Ramos (cell line): ENCODE measurements at regions not wholly inside any gene's neighbourhood (a gene's known extent, or its start where the extent isn't known, plus 50 kb on each side); places are given as distances from the start of the nearest gene placed in this dataset.

Source experiments
- in situ Hi-C: fragments of 300-500 bp; cut with MboI; formaldehyde crosslinking; loops from one replicate; pipeline ENCODE4 v1.14.3; 2022; ENCODE audit warnings: low sequenced_read_pairs; ENCODE audit not compliant: unreplicated experiment

DNA sequence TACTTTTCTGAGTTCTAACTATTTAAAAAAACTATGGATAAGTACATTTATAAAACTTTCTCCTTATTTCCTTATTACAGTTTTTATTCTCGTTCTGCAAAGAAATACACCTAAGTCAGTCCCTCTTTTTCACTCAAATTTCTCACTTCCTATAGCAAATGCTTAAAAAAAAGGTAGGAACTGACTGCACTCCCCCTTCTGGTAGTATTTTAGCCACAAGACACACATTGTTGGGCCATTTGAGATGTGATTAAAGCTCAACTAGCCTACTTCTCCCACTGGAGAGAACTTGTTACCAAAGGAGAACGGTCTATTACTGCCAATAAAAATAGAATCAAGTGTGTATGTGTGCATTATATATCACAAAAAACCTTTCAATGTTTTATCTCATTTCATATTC is 521.9 kb upstream of the PRMT6 start:
- in situ Hi-C loops = no loop called here

DNA sequence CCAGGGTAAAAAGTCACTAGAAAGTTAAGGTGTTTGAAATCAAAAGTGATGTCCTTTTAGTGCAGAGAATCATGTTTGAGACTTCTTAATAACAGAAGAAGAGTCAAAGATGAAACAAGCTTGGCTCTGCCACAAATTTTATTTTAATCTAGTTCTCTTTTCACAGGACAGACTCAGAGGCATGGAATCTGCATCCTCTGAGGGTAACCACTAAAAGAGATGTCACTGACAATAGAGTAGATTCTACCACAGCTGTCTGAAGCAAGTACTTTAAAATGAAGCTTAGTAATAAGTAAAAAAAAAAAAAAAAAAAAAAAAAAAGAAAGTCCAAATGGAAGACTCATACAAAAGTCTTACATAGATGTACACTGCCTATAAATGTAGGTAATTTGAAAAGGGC is 519.7 kb upstream of the PRMT6 start:
- in situ Hi-C loops = no loop called here

DNA sequence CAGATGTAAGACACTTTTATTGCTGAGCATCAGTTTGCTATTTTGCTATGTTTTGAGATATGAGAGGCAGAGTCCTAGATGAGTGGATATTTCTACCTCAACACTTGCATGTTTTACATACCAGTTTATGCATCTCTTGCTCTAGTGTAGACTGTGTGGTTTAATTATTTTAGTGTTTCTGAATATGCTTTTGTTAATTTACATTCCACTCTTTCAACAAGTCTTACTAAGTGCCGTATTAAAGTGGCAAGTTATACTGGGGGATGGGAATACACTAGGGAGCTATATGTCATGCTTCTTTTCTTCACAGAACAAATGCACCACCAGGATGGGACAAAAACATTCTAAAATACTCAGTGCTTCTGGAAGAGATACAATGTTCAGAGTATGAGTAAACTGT is 507.7 kb upstream of the PRMT6 start:
- in situ Hi-C loops = no loop called here

DNA sequence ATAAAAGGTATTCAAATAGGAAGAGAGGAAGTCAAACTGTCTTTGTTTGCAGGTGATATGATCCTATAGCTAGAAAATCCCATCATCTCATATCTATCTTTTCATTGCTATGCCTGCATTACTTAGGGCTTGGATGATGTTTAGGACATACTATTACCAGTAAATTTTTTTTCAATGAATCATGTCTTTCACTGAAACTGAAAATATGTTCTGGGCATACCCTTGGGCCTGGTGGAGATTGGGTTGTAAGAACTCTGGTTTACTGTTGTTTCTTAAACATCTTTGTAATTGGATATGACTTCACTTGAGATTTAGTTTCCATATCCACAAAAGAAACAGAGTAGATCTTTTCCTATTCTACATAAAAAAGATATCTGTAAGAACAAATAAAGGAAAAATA is 502.2 kb upstream of the PRMT6 start:
- in situ Hi-C loops = no loop called here

DNA sequence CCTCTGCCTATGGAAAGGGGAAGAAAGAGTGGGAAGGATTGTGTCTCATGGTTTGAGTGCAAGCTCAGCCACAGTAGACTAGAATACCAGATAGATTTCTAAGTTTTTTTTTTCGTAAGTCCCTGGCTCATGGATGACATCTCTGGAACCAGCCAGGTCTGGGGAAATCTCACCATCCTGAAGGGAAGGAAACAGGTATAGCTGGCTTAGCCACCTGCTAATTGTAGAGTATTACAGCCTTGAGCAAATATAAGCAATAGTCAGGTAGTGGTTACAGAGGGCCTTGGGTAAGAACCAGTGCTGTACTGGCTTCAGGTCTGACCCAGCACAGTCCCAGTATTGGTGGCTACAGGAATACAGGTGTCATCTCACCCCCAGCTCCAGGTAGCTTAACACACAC is 500.9 kb upstream of the PRMT6 start:
- in situ Hi-C loops = no loop called here

DNA sequence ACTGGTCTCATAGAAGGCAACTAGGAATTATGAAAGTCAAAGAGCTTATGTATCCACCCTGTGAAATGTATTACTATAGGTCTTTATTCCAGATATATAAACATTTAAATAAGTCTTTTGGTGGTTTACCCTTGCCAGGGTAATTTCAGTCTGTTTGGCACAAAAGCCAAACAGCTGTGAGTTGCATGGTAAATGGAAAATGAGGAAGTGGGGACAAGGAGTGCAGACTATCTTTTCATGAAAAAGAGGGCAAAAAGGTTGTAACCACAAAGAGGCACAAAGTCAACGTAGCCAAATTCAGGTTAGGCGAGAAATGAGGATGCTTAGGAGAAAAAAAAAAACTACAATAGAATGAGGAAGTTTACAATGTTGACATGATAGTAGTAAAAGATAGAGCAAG is 492.3 kb upstream of the PRMT6 start:
- in situ Hi-C loops = no loop called here

DNA sequence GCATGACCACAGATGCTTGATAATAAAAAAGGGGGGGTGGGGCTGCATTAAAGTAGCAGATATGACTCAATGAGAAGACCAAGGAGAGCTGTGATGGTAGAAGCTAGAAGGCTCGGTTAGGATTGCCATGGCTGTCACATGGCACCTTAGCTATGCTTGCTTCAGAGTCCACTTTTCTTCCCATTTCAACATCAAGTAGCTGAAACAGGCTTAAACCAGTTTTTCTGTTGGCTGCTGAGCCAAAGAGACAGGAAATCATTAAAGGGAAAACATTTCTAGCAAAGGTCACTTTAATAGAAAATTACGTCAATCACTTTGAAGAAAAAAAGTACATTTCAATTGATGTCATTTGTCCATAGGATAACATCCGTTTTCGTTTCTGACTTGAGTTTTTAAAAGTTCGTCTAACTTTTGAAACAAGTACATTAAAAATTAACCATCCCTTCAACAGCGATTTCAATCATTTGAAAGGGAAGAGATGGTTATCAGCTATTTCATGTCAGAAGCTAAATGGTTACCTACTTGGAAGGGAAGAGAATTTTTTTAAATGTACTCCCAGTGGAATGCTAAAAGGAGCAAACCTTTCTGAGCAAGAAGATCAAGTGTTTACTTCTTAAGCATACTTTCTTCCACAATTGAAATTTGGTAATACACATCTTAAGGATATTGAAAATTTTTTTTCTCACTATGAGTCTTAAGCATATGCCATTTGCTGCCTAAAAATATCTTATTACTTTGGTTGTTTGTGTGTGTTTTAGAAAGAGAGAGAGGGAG is 488.1 kb upstream of the PRMT6 start:
- in situ Hi-C loops = no loop called here

DNA sequence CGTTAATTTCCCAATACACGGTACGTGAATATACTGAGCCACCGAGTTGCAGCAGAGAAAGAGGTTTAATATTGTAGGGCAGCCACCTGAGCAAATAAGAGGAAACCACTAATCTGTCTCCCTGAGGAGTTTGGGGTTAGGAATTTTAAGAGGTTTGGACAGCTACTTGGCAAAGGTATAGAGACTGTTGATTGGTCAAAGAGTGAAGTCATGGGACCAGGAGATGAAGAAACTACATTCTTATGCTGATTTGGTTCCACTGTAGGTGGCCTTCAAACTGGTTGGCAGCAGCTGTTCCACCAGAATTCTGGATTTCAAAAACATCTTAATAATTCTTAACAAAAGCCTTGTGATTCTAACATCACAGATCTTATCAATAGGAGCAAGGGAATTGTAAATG is 485.4 kb upstream of the PRMT6 start:
- in situ Hi-C loops = no loop called here

DNA sequence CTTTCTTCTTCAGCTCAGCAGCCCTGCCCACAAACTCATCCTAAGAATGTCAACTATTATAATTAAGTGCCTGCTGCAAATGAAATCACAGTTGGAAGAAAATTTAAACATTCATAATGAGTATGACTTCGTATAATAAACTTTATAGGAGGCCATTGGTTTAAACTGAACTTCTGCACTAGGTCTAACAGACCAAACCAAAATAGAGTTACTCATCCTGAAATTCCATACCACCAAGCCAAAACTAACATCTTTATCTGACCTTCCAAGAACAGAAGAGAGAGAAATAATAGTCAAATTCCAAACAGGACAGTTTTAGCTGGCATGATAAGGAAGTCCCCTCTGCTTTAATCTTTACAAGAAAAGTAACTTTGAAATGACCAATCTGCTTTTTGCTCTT is 472.4 kb upstream of the PRMT6 start:
- in situ Hi-C loops = no loop called here

DNA sequence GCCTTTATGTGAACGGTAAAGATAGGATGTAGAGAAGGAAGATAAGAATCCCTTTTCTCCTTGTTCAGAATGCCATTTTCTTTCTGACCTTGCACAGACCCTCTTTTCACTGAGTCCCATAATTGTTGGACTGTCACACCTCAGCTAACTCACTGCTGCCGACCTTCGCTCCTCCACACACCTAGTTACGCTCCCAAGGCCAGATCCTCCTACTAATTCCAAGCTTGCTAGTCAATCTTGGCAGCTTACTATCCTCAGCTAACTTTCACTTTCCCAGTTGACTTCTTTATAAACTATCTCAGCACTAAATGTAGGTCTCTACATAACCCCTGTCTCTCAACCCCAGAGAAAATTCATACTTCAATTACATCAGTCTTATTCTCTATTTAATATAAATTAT is 471.8 kb upstream of the PRMT6 start:
- in situ Hi-C loops = no loop called here

DNA sequence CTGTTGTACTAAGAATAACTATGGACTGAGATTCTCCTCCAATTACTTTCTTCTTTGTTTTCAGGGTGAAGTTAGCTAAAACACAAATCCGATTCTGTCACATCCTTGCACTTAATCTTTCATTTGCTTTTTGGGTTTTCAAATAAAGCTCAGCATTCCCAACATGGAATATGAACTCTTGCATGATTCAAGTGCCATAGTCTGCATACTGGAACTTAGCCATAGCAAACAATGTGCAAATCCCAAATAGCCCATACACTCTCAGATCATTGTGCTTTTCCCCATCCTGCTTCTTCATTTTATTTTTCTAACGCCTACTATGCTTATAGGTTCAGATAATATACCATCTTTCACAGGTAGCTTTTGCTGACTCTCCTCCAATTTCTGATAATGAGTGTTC is 455.8 kb upstream of the PRMT6 start:
- in situ Hi-C loops = no loop called here

DNA sequence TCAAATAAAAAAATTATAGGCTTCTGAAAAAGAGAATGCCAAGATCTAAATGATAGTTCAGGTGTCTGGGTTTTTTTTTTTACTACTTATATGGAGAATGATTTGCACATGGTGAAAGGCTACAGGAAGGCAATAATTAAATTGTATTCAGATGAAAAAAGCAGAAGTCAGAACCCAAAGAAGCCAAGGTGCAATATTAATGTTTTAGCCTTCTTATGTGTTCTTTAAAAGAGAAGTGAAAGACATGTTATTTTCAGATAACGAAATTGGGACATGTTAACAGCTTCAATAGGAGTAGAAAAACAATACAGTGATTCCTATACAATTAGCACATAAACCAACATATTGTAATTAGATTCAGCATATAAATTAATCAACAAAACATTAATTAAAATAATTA is 452.9 kb upstream of the PRMT6 start:
- in situ Hi-C loops = no loop called here

DNA sequence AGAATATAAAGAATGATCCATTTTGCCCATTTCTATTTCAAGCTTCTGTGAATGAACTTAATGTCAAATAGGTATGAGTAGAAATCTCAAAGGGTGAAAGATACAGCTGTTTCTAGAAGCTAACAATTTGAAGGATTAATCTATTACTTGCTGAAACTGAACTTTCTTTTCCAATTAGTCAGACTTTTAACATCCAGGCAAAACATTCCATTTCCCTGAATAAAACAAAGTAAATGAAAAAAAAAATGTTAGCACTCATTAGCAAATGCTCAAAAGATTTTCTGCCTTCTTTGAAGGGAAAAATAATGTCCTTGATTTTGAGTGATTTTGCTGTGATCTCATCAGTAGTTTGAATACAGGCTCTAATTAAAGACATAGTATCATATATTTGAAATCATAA is 447.6 kb upstream of the PRMT6 start:
- in situ Hi-C loops = no loop called here

DNA sequence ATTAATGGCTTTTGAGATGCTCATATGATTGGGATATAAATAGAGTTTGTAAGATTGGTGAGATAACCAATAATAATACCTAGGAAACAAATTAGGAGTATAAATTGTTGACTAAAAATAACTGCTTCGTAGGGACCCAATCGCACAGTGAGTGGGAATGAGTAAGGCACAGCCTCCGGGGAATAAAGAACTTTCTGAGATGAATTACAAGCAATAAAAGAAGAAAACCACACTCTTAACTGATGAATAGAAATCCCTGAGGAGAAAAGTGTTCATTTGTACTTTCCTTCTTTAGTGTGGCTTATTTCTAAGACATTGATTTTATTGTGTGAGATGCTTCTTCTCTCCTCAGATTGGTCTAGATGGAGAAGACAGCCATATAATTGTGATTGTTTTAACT is 443.4 kb upstream of the PRMT6 start:
- in situ Hi-C loops = no loop called here

DNA sequence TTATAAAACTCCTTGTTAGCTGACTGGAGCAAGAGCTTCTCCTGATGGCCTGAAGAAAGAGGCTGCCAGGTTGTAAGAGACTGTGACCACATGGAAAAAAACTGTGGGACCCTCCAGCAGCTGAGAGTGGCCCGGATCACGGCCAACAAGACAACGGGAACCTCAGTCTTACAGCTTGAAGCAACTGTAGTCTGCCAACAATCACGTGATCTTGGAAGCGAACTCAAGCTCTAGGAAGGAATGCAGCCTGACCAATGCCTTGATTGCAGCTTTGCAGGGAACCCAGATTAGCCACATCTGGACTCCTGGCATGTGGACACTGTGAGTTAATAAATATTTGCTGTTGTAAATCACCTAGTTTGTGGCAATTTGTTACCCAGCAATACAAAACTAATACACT is 442.6 kb upstream of the PRMT6 start:
- in situ Hi-C loops = no loop called here

DNA sequence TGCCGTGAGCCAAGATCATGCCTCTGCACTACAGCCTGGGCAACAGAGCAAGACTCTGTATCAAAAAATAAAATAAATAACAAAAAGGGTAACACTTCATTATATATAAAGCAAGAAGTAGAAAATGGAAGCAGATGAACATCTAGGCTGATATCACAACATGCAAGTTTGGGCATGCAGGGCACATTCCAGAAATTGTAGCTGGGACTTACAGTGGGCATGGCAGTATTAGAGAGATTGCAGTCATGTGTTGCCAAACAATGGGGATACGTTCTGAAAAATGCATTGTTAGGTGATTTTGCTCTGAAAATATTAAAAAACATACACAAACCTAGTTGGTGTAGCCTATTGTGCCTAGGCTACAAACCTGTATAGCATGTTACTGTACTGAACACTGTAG is 441.0 kb upstream of the PRMT6 start:
- in situ Hi-C loops = no loop called here

DNA sequence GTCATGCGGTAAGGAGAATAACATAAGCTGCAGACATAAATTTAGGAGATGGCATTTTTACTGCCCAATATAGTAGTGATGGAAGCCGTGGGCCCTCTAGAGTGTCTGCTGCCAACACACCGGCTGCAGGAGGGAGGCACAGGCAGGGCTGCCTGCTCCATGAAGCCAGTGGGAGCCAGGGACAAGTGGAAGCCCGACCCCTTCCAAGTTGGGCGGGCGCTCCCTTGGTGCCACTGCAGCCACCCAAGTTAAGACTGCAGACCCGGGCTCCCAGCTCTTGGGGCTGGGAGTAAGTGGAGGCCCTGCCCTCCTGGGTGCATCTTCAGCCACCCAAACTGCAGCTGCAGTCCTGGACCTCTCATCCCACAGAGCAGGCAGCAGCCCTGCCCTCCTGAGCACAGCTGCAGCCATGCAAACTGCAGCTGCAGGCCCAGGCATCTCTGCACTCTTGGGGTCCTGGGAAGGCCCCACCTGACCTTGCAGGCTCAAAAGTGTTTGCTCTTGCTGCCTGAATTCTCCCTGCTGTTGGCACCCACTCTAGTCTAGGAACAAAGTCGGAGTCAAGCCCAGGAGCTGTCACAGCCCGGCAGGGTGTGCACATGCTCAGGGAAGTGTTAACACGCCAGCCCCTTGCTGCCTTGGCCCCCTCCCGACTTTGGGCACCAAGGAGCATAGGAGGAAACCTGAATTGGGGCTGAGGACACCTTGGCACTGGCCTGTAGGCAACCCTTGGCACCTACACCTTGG is 437.2 kb upstream of the PRMT6 start:
- in situ Hi-C loops = no loop called here

DNA sequence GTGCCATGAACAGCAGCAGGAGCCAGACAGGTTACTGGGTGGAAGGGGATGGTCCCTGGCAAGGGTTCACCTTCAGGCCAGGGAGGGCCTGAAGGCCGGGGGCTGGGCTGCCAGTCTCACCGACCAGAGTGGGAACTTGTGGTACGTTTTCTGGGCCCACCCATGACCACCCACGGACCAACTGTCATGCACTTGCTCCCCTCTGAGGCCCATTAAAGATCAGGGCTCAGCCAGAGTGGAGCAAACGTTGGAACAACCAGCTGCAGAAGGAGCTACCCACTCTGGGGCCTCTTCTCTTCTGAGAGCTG is 436.7 kb upstream of the PRMT6 start:
- in situ Hi-C loops = no loop called here

DNA sequence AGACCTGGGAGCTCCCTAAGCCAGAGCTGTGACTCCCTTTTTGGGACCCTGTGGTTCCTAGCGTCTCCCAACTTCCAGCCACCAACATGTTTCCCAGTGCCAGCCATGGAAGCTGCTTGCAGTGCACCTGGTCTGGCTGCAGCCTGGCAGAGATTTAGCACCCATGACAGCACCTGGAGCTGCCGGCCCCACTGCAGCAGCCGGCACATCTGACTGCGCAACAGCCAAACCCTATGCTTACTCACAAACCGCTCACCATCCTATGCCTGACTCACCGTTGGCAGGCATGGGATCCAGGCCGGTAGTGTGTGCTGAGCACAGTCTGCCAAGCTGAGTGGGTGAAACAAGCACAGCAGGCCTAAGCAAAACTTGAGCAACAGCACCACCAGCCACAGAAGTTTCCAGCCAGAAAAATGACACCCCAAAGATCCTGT is 435.9 kb upstream of the PRMT6 start:
- in situ Hi-C loops = no loop called here

DNA sequence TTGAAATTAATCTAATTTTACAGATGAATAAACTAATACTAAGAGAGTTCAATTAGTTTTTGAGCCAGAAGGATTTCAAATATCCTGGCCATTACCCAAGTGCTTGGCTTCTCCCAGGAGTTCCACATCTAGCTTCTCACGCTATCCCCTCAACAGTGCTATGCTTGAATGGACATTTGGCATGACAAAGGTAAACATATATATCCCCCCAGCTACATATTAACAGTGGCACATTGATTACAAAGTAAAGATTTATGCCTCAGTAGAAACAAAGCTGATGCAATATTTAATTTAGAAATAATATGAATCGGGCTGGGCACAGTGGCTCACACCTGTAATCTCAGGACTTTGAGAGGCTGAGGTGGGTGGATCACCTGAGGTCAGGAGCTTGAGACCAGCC is 434.6 kb upstream of the PRMT6 start:
- in situ Hi-C loops = no loop called here

DNA sequence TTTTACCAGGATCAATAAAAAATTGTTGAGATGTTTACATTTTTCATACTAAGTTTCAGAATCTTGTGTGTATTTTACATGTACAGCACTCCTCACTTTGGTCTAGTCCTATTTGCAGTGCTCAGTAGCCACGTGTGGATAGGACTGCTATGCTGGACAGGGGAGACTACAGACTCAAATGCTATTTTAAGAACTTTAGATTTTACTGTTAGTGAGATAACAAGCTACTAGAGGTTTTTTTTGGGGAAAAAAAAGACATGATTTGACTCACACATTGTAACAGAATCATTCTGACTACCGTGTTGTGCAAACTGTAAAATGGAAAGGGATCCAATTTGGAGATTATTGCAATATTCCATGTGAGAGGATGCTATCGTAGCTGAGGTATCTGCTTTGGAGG is 418.9 kb upstream of the PRMT6 start:
- in situ Hi-C loops = no loop called here

DNA sequence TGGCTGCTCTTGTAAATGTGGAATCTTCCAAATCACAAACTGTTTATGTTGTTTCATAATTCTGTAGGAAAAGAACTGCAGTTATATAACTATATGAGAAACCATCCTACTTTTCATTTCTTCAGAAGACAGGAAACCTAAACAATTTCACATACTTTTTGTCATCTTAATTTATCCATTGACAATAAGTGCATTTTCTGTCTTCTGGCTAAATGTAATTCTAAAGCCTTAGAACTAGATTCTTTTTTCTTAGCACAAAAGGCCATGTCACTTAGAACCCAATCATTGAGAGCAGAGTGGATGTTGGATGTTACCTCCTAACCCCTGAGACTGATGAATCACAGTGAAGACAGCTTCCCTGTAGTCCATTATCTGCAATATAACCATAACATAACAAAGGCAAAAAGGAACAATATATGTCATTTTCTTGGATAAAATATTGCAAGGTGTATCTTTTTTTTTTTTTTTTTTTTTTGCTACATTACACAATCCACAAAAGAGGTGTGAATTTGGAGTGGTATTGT is 410.2 kb upstream of the PRMT6 start:
- in situ Hi-C loops = no loop called here
